ENCODE measurements at regions not wholly inside any gene's neighbourhood (a gene's known extent, or its start where the extent isn't known, plus 50 kb on each side); places are given as distances from the start of the nearest gene placed in this dataset.

DNA sequence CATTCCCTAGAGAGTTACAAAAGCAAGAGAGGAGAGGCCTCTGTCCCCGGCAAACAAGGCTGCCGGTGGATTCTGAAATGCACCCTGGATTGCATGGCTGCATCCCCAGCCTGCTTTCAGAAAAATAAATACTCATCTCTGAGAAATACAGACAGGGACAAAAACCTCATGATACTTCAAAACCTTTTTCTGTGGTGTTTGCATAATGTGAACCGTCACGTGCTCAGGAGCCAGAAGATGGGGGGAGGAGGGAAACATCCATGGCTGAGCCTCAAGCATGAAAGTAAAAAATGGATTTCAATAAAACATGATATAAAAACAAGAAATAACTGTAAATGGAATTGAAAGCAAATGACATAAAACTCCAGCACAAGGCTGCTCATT lies 198.5 kb upstream of the NCAM1 start:
- no peak for TF ChIP-seq POLR2A (IDR thresholded peaks at IDR 0.05; ENCODE audit: low read depth, low read length)
- no peak for TF ChIP-seq POLR2AphosphoS5 (IDR thresholded peaks at IDR 0.05; ENCODE audit: low read depth, low read length)
- TF ChIP-seq TAF1 (IDR thresholded peaks at IDR 0.05; ENCODE audit: low read depth, low read length): no peak

All from GM12891 (cell line).